H9 (cell line): ENCODE measurements at regions not wholly inside any gene's neighbourhood (a gene's known extent, or its start where the extent isn't known, plus 50 kb on each side); places are given as distances from the start of the nearest gene placed in this dataset.

ENCODE experiments used
- DNase-seq: peaks from one replicate; pipeline ENCODE4 v3.0.0-alpha.2; 2017
- H2AFZ ChIP-seq: one replicate; pipeline ENCODE4 v1.6.1; 2013; ENCODE audit warnings: mild to moderate bottlenecking, low read length, control low read depth, moderate library complexity
- H2AK5ac ChIP-seq: 2 replicates; pipeline ENCODE4 v1.6.1; 2013; ENCODE audit warnings: low read length, control low read depth, mixed read lengths; ENCODE audit not compliant: insufficient read length
- H2BK120ac ChIP-seq: one replicate; pipeline ENCODE4 v1.6.1; 2013; ENCODE audit warnings: low read depth, mild to moderate bottlenecking, low read length, control low read depth, inconsistent platforms; ENCODE audit not compliant: poor library complexity, severe bottlenecking
- H2BK12ac ChIP-seq: 2 replicates; pipeline ENCODE4 v1.6.1; 2013; ENCODE audit warnings: low read length, control low read depth, mixed read lengths, low read depth; ENCODE audit not compliant: insufficient read length
- H2BK15ac ChIP-seq: 2 replicates; pipeline ENCODE4 v1.6.1; 2013; ENCODE audit warnings: low read depth, low read length, control low read depth
- H2BK20ac ChIP-seq: one replicate; pipeline ENCODE4 v1.6.1; 2013; ENCODE audit warnings: low read depth, mild to moderate bottlenecking, low read length, control low read depth, inconsistent platforms; ENCODE audit not compliant: poor library complexity, severe bottlenecking
- H2BK5ac ChIP-seq: 2 replicates; pipeline ENCODE4 v1.6.1; 2013; ENCODE audit warnings: low read length, control low read depth, mixed read lengths; ENCODE audit not compliant: insufficient read length
- H3K14ac ChIP-seq: 2 replicates; pipeline ENCODE4 v1.6.1; 2013; ENCODE audit warnings: low read length, control low read depth; ENCODE audit not compliant: insufficient read depth
- H3K18ac ChIP-seq: 2 replicates; pipeline ENCODE4 v1.6.1; 2013; ENCODE audit warnings: low read depth, mild to moderate bottlenecking, mixed read lengths, low read length, control low read depth; ENCODE audit not compliant: insufficient read length
- H3K23ac ChIP-seq: 2 replicates; pipeline ENCODE4 v1.6.1; 2013; ENCODE audit warnings: low read length, control low read depth, mixed read lengths, low read depth; ENCODE audit not compliant: insufficient read length
- H3K23me2 ChIP-seq: 2 replicates; pipeline ENCODE4 v1.6.1; 2013; ENCODE audit warnings: low read depth, mild to moderate bottlenecking, mixed read lengths, low read length, control low read depth; ENCODE audit not compliant: insufficient read length, poor library complexity, severe bottlenecking
- H3K27ac ChIP-seq: 2 replicates; pipeline ENCODE4 v1.5.1; 2013; ENCODE audit warnings: low read length, control low read depth, mixed read lengths, low read depth; ENCODE audit not compliant: insufficient read length
- H3K27me3 ChIP-seq: 2 replicates; pipeline ENCODE4 v1.6.1; 2013; ENCODE audit warnings: low read length, control low read depth, inconsistent platforms; ENCODE audit not compliant: insufficient read depth
- H3K4ac ChIP-seq: 2 replicates; pipeline ENCODE4 v1.6.1; 2013; ENCODE audit warnings: low read depth, mild to moderate bottlenecking, control low read depth, inconsistent platforms, low read length, moderate library complexity
- H3K4me1 ChIP-seq: 2 replicates; pipeline ENCODE4 v1.6.1; 2013; ENCODE audit warnings: low read length, control low read depth, inconsistent platforms; ENCODE audit not compliant: insufficient read depth
- H3K4me2 ChIP-seq: 2 replicates; pipeline ENCODE4 v1.6.1; 2013; ENCODE audit warnings: low read length, control low read depth, mixed read lengths; ENCODE audit not compliant: insufficient read length, insufficient read depth
- H3K56ac ChIP-seq: 2 replicates; pipeline ENCODE4 v1.6.1; 2013; ENCODE audit warnings: low read depth, mild to moderate bottlenecking, mixed read lengths, low read length, control low read depth; ENCODE audit not compliant: insufficient read length
- H3K79me1 ChIP-seq: 2 replicates; pipeline ENCODE4 v1.6.1; 2013; ENCODE audit warnings: low read depth, mild to moderate bottlenecking, moderate library complexity, low read length, control low read depth, inconsistent platforms; ENCODE audit not compliant: insufficient read depth, poor library complexity, severe bottlenecking
- H3K79me2 ChIP-seq: 2 replicates; pipeline ENCODE4 v1.6.1; 2013; ENCODE audit warnings: low read length, control low read depth, inconsistent platforms; ENCODE audit not compliant: insufficient read depth
- H3K9ac ChIP-seq: 2 replicates; pipeline ENCODE4 v1.6.1; 2013; ENCODE audit warnings: low read length, control low read depth, mixed read lengths; ENCODE audit not compliant: insufficient read length; ENCODE audit errors: extremely low read depth
- H3K9me3 ChIP-seq: one replicate; pipeline ENCODE4 v1.6.1; 2013; ENCODE audit warnings: low read depth, low read length, inconsistent platforms; ENCODE audit not compliant: control insufficient read depth
- H3T11ph ChIP-seq: one replicate; pipeline ENCODE4 v1.6.1; 2013; ENCODE audit warnings: mild to moderate bottlenecking, low read length, control low read depth, inconsistent platforms
- H4K20me1 ChIP-seq: one replicate; pipeline ENCODE4 v1.6.1; 2013; ENCODE audit not compliant: control insufficient read depth, insufficient read length, insufficient read depth
- H4K5ac ChIP-seq: 2 replicates; pipeline ENCODE4 v1.6.1; 2013; ENCODE audit warnings: low read depth, mild to moderate bottlenecking, mixed read lengths, low read length, control low read depth; ENCODE audit not compliant: insufficient read length
- H4K8ac ChIP-seq: replicated peaks from 2 replicates; pipeline ENCODE4 v1.6.1; 2013; ENCODE audit warnings: low read length, control low read depth, mixed read lengths, low read depth; ENCODE audit not compliant: insufficient read length
- H4K91ac ChIP-seq: 2 replicates; pipeline ENCODE4 v1.6.1; 2013; ENCODE audit warnings: low read depth, mild to moderate bottlenecking, moderate library complexity, mixed read lengths, low read length, control low read depth; ENCODE audit not compliant: insufficient read length
- H3K27ac Mint-ChIP-seq, 3 experiments: 2 replicates in 2 of 3; 3 replicates in 1 of 3; pipeline ENCODE4 v1.8.0; 2020 to 2021; ENCODE audit warnings: mixed read lengths in 3 of 3, mild to moderate bottlenecking in 1 of 3, moderate library complexity in 1 of 3
- H3K27me3 Mint-ChIP-seq: 2 replicates; pipeline ENCODE4 v1.8.0; 2021; ENCODE audit warnings: low read depth, mild to moderate bottlenecking, moderate library complexity, mixed read lengths
- H3K36me3 Mint-ChIP-seq, 3 experiments: 2 replicates in 2 of 3; 3 replicates in 1 of 3; pipeline ENCODE4 v1.8.0; 2020 to 2021; ENCODE audit warnings: low read depth in 3 of 3, mixed read lengths in 3 of 3; ENCODE audit not compliant: insufficient read depth in 1 of 3
- H3K4me1 Mint-ChIP-seq, 2 experiments: 2 replicates each; pipeline ENCODE4 v1.8.0; 2020; ENCODE audit warnings: mixed read lengths in 2 of 2
- H3K4me3 Mint-ChIP-seq, 2 experiments: 2 replicates in 1 of 2; 3 replicates in 1 of 2; pipeline ENCODE4 v1.8.0; 2020 to 2021; ENCODE audit warnings: mild to moderate bottlenecking in 2 of 2, mixed read lengths in 2 of 2, moderate library complexity in 1 of 2
- H3K9me3 Mint-ChIP-seq, 2 experiments: 2 replicates in 1 of 2; 3 replicates in 1 of 2; pipeline ENCODE4 v1.8.0; 2020; ENCODE audit warnings: mild to moderate bottlenecking in 2 of 2, mixed read lengths in 2 of 2, moderate library complexity in 1 of 2
- WGBS: extraction: QIAGEN DNeasy Blood & Tissue Kit; methylation state at CpG from one replicate; pipeline ENCODE4 v1.1.7; 2013; ENCODE audit warnings: missing lambda C conversion rate, low lambda C conversion rate, mixed read lengths; ENCODE audit not compliant: insufficient read length; ENCODE audit errors: extremely low coverage; 5-methylcytosine and 5-hydroxymethylcytosine counted together
- TF ChIP-seq, protein P1 (sequence below): fragments of 200-600 bp; sonication (generic); conservative IDR thresholded peaks from 3 replicates; pipeline ENCODE4 v1.8.0; 2021; ENCODE audit warnings: antibody characterized with exemption, mild to moderate bottlenecking

DNA sequence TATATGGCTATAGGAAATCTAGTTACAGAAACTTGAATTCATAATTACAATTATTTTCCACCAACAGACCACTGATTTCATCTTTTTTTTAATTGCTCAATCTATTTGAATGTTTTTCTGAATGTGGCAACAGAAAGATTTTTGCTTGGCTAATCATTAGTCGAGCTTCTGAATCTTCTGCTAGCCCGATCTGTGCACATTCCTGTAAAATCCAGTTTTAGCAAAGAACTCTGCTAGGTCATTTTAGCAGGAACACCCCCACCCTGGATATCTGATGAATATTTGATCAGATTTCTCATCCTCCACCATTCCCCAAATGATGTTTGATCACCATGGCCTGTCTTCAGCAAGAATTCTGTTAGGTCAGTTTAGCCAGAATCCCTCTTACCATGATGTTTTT is 176.3 kb downstream of the LEPR start:
- no peak for DNase-seq
- whole genome bisulfite sequencing = no CpG with 5 or more reads among the region's 2 CpGs
- Histone ChIP-seq H2BK120ac (no peak overlapping the region), H3K4me1 (no peaks in the 10 kb centered on the region), H3K14ac (no peak overlapping the region), H3T11ph (no peak overlapping the region), H3K27ac (no peak overlapping the region), H3K23me2 (no peaks in the 10 kb centered on the region), H3K18ac (no peak overlapping the region), H3K9ac (no peak overlapping the region), H2BK15ac (no peak overlapping the region), H3K23ac (no peak overlapping the region), H3K4ac (no peak overlapping the region), H3K79me2 (no peaks in the 10 kb centered on the region), H2BK5ac (no peak overlapping the region), H4K20me1 (no peaks in the 10 kb centered on the region), H3K79me1 (no peaks in the 10 kb centered on the region), H3K56ac (no peak overlapping the region), H3K9me3 (no peaks in the 10 kb centered on the region), H2BK12ac (no peak overlapping the region), H3K4me2 (no peak overlapping the region), H3K27me3 (no peaks in the 10 kb centered on the region), H2AK5ac (no peak overlapping the region), H2BK20ac (no peak overlapping the region), H4K8ac (no peak overlapping the region), H4K5ac (no peak overlapping the region), H4K91ac (no peak overlapping the region), H2AFZ (no peak overlapping the region)
- Mint-ChIP-seq H3K27ac (no peak overlapping the region), H3K4me1 (0 out of 4 replicates have a peak, but pooled peaks cover 0 to 2% of the 10 kb centered on the region in 2 experiments), H3K9me3 (no peaks in the 10 kb centered on the region), H3K4me3 (no peak overlapping the region), H3K27me3 (no peaks in the 10 kb centered on the region), H3K36me3 (no peaks in the 10 kb centered on the region)
- TF ChIP-seq, protein P1, sequence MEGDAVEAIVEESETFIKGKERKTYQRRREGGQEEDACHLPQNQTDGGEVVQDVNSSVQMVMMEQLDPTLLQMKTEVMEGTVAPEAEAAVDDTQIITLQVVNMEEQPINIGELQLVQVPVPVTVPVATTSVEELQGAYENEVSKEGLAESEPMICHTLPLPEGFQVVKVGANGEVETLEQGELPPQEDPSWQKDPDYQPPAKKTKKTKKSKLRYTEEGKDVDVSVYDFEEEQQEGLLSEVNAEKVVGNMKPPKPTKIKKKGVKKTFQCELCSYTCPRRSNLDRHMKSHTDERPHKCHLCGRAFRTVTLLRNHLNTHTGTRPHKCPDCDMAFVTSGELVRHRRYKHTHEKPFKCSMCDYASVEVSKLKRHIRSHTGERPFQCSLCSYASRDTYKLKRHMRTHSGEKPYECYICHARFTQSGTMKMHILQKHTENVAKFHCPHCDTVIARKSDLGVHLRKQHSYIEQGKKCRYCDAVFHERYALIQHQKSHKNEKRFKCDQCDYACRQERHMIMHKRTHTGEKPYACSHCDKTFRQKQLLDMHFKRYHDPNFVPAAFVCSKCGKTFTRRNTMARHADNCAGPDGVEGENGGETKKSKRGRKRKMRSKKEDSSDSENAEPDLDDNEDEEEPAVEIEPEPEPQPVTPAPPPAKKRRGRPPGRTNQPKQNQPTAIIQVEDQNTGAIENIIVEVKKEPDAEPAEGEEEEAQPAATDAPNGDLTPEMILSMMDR = no peak
